SJSA1 (cell line): ENCODE measurements at regions not wholly inside any gene's neighbourhood (a gene's known extent, or its start where the extent isn't known, plus 50 kb on each side); places are given as distances from the start of the nearest gene placed in this dataset.
A peak's percentile ranks its signal among the peaks of the same experiment; 100 is the strongest.

Experiments used
- DNase-seq, 2 experiments: peaks; one replicate each; pipeline ENCODE4 v3.0.0-alpha.2; 2015 to 2020; ENCODE audit warnings: low spot score in 2 of 2, low read depth in 1 of 2
- H3K27ac ChIP-seq: fragments of 250-450 bp; sonication (Bioruptor Pico); 2 replicates; pipeline ENCODE4 v1.5.1; 2020; ENCODE audit warnings: mild to moderate bottlenecking, moderate library complexity
- H3K27me3 ChIP-seq: fragments of 250-450 bp; sonication (Bioruptor Pico); replicated peaks from 2 replicates; pipeline ENCODE4 v1.5.1; 2020; ENCODE audit warnings: mild to moderate bottlenecking, moderate library complexity
- H3K36me3 ChIP-seq: fragments of 250-450 bp; sonication (Bioruptor Pico); 2 replicates; pipeline ENCODE4 v1.5.1; 2020; ENCODE audit warnings: mild to moderate bottlenecking
- H3K4me1 ChIP-seq: fragments of 250-450 bp; sonication (Bioruptor Pico); replicated peaks from 2 replicates; pipeline ENCODE4 v1.6.1; 2021; ENCODE audit warnings: mild to moderate bottlenecking
- H3K4me3 ChIP-seq: fragments of 250-450 bp; sonication (Bioruptor Pico); 2 replicates; pipeline ENCODE4 v1.5.1; 2020; ENCODE audit warnings: mild to moderate bottlenecking
- H3K9me3 ChIP-seq: fragments of 250-450 bp; sonication (Bioruptor Pico); replicated peaks from 2 replicates; pipeline ENCODE4 v1.5.1; 2020; ENCODE audit warnings: mild to moderate bottlenecking

- DNase-seq, result peak in 1 of 2 experiments; percentile 20
- no peaks in the 10 kb centered on the region for H3K9me3 ChIP-seq
Observed at GRCh38 chr11:11789735-11790369, 51.9 kb upstream of the USP47 start.

GRCh38 chr11:11788063-11788710, 53.6 kb upstream of the USP47 start:
- Histone ChIP-seq H3K9me3 (no peaks in the 10 kb centered on the region), H3K27me3 (0 out of 2 replicates have a peak, but pooled peaks cover 7% of the 10 kb centered on the region), H3K4me3 (no peak overlapping the region), H3K27ac (no peak overlapping the region), H3K36me3 (no peaks in the 10 kb centered on the region), H3K4me1 (no peaks in the 10 kb centered on the region)
- DNase-seq, result no peak

More at GRCh38 chr11:11789735-11790369, 51.9 kb upstream of the USP47 start:
- H3K27me3 ChIP-seq, result peaks cover 6% of the 10 kb centered on the region; the same call in 1 of the 2 replicates
- no peaks in the 10 kb centered on the region for H3K4me1 ChIP-seq
- H3K27ac ChIP-seq, result no peak overlapping the region
- no peak overlapping the region for H3K4me3 ChIP-seq
- H3K36me3 ChIP-seq, result no peaks in the 10 kb centered on the region

GRCh38 chr11:11787305-11788062, 54.3 kb upstream of the USP47 start:
- peak; percentile 48 to 67 for DNase-seq
- H3K4me3 ChIP-seq, result no peak overlapping the region
- H3K4me1 ChIP-seq, result no peaks in the 10 kb centered on the region
- H3K36me3 ChIP-seq, result no peaks in the 10 kb centered on the region
- H3K9me3 ChIP-seq, result no peaks in the 10 kb centered on the region
- no peak overlapping the region for H3K27ac ChIP-seq
- H3K27me3 ChIP-seq, result 0 out of 2 replicates have a peak, but pooled peaks cover 7% of the 10 kb centered on the region

- Histone ChIP-seq H3K4me1 (no peaks in the 10 kb centered on the region), H3K9me3 (no peaks in the 10 kb centered on the region), H3K27me3 (0 out of 2 replicates have a peak, but pooled peaks cover 4% of the 10 kb centered on the region), H3K27ac (no peak overlapping the region), H3K36me3 (no peaks in the 10 kb centered on the region), H3K4me3 (no peak overlapping the region)
- DNase-seq, result peak in 1 of 2 experiments; percentile 18
Observed at GRCh38 chr11:11786771-11787170, 55.0 kb upstream of the USP47 start.

- DNase-seq, result no peak
- Histone ChIP-seq H3K4me1 (no peaks in the 10 kb centered on the region), H3K4me3 (no peak overlapping the region)
Observed at GRCh38 chr11:11786234-11786633, 55.5 kb upstream of the USP47 start.

GRCh38 chr11:11782532-11783110, 59.2 kb upstream of the USP47 start:
- peaks cover 23% of the 10 kb centered on the region for H3K27me3 ChIP-seq
- no peak for DNase-seq
- H3K27ac ChIP-seq, result no peak overlapping the region
- H3K9me3 ChIP-seq, result no peaks in the 10 kb centered on the region
- H3K4me3 ChIP-seq, result no peak overlapping the region
- no peaks in the 10 kb centered on the region; the same call in 1 of the 2 replicates for H3K36me3 ChIP-seq
- no peaks in the 10 kb centered on the region for H3K4me1 ChIP-seq

More at GRCh38 chr11:11786234-11786633, 55.5 kb upstream of the USP47 start:
- Histone ChIP-seq H3K27ac (no peak overlapping the region), H3K27me3 (0 out of 2 replicates have a peak, but pooled peaks cover 4% of the 10 kb centered on the region), H3K36me3 (no peaks in the 10 kb centered on the region), H3K9me3 (no peaks in the 10 kb centered on the region)

- H3K27me3 ChIP-seq, result peaks cover 37% of the 10 kb centered on the region
- no peak overlapping the region for H3K27ac ChIP-seq
- no peak overlapping the region for H3K4me3 ChIP-seq
- H3K9me3 ChIP-seq, result no peaks in the 10 kb centered on the region
- no peaks in the 10 kb centered on the region; the same call in 1 of the 2 replicates for H3K36me3 ChIP-seq
- no peaks in the 10 kb centered on the region for H3K4me1 ChIP-seq
- no peak for DNase-seq
Observed at GRCh38 chr11:11780858-11781257, 60.9 kb upstream of the USP47 start.

GRCh38 chr11:11779975-11780374, 61.8 kb upstream of the USP47 start:
- H3K27me3 ChIP-seq, result peaks cover 38% of the 10 kb centered on the region
- no peak for DNase-seq
- H3K36me3 ChIP-seq, result no peaks in the 10 kb centered on the region; the same call in 1 of the 2 replicates
- no peak overlapping the region for H3K27ac ChIP-seq
- H3K9me3 ChIP-seq, result no peaks in the 10 kb centered on the region
- H3K4me3 ChIP-seq, result no peak overlapping the region
- H3K4me1 ChIP-seq, result no peaks in the 10 kb centered on the region

GRCh38 chr11:11777897-11778296, 63.9 kb upstream of the USP47 start:
- Histone ChIP-seq H3K36me3 (no peaks in the 10 kb centered on the region; the same call in 1 of the 2 replicates), H3K27me3 (peaks cover 44% of the 10 kb centered on the region), H3K4me3 (no peak overlapping the region), H3K4me1 (no peaks in the 10 kb centered on the region), H3K9me3 (no peaks in the 10 kb centered on the region), H3K27ac (no peak overlapping the region)
- no peak for DNase-seq

GRCh38 chr11:11776714-11777113, 65.1 kb upstream of the USP47 start:
- Histone ChIP-seq H3K36me3 (no peaks in the 10 kb centered on the region; the same call in 1 of the 2 replicates), H3K27ac (no peak overlapping the region), H3K9me3 (no peaks in the 10 kb centered on the region), H3K4me3 (no peak overlapping the region), H3K4me1 (no peaks in the 10 kb centered on the region), H3K27me3 (peaks cover 44% of the 10 kb centered on the region)
- no peak for DNase-seq

- peaks cover 45% of the 10 kb centered on the region for H3K27me3 ChIP-seq
- H3K27ac ChIP-seq, result no peak overlapping the region
- no peaks in the 10 kb centered on the region; the same call in 1 of the 2 replicates for H3K36me3 ChIP-seq
- no peaks in the 10 kb centered on the region for H3K4me1 ChIP-seq
- H3K4me3 ChIP-seq, result no peak overlapping the region
- DNase-seq, result no peak
- H3K9me3 ChIP-seq, result no peaks in the 10 kb centered on the region
Observed at GRCh38 chr11:11774928-11775327, 66.8 kb upstream of the USP47 start.

- no peak for DNase-seq
- no peaks in the 10 kb centered on the region for H3K9me3 ChIP-seq
- no peak overlapping the region for H3K27ac ChIP-seq
- H3K4me3 ChIP-seq, result no peak overlapping the region
- H3K36me3 ChIP-seq, result no peaks in the 10 kb centered on the region; the same call in 1 of the 2 replicates
- peaks cover 38% of the 10 kb centered on the region for H3K27me3 ChIP-seq
- no peaks in the 10 kb centered on the region for H3K4me1 ChIP-seq
Observed at GRCh38 chr11:11772865-11773515, 68.8 kb upstream of the USP47 start.

- no peaks in the 10 kb centered on the region for H3K9me3 ChIP-seq
- no peaks in the 10 kb centered on the region for H3K36me3 ChIP-seq
- peaks cover 25% of the 10 kb centered on the region for H3K27me3 ChIP-seq
- no peaks in the 10 kb centered on the region for H3K4me1 ChIP-seq
- H3K27ac ChIP-seq, result no peak overlapping the region
- H3K4me3 ChIP-seq, result no peak overlapping the region
- DNase-seq, result no peak
Observed at GRCh38 chr11:11770921-11771486, 70.8 kb upstream of the USP47 start.
